ENCODE measurements at regions not wholly inside any gene's neighbourhood (a gene's known extent, or its start where the extent isn't known, plus 50 kb on each side); places are given as distances from the start of the nearest gene placed in this dataset.
A peak's percentile ranks its signal among the peaks of the same experiment; 100 is the strongest.

DNA sequence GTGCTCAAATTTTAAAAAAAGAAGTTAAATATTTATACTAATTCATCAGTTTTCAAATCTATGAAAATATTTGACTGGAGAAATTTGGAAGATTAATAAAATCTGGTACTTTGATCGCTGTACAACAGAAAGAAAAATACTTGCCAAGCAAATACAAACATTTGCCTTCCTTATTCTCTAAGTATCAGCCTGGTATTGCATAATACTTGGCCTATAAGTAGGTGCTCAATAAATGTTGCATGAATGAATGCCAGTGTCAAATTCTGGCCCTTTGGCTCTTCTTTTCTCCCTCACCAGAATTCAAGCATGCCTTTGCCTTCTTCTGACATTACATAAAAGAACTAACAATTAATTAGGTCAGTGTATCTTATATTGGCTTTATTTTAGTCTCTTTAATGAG, 601.7 kb upstream of the GBE1 start (continued):
- no peak for TF ChIP-seq EZH2 (IDR thresholded peaks at IDR 0.05; ENCODE audit: low read depth, unreplicated experiment)
- TF ChIP-seq ZNF331 (CRISPR knock-in tag; IDR thresholded peaks at IDR 0.05; ENCODE audit: low read depth): no peak
- TF ChIP-seq, protein P1, sequence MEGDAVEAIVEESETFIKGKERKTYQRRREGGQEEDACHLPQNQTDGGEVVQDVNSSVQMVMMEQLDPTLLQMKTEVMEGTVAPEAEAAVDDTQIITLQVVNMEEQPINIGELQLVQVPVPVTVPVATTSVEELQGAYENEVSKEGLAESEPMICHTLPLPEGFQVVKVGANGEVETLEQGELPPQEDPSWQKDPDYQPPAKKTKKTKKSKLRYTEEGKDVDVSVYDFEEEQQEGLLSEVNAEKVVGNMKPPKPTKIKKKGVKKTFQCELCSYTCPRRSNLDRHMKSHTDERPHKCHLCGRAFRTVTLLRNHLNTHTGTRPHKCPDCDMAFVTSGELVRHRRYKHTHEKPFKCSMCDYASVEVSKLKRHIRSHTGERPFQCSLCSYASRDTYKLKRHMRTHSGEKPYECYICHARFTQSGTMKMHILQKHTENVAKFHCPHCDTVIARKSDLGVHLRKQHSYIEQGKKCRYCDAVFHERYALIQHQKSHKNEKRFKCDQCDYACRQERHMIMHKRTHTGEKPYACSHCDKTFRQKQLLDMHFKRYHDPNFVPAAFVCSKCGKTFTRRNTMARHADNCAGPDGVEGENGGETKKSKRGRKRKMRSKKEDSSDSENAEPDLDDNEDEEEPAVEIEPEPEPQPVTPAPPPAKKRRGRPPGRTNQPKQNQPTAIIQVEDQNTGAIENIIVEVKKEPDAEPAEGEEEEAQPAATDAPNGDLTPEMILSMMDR (conservative IDR thresholded peaks at IDR 0.05; ENCODE audit: low read depth in 2 of 2): no peak
- TF ChIP-seq, protein P2, sequence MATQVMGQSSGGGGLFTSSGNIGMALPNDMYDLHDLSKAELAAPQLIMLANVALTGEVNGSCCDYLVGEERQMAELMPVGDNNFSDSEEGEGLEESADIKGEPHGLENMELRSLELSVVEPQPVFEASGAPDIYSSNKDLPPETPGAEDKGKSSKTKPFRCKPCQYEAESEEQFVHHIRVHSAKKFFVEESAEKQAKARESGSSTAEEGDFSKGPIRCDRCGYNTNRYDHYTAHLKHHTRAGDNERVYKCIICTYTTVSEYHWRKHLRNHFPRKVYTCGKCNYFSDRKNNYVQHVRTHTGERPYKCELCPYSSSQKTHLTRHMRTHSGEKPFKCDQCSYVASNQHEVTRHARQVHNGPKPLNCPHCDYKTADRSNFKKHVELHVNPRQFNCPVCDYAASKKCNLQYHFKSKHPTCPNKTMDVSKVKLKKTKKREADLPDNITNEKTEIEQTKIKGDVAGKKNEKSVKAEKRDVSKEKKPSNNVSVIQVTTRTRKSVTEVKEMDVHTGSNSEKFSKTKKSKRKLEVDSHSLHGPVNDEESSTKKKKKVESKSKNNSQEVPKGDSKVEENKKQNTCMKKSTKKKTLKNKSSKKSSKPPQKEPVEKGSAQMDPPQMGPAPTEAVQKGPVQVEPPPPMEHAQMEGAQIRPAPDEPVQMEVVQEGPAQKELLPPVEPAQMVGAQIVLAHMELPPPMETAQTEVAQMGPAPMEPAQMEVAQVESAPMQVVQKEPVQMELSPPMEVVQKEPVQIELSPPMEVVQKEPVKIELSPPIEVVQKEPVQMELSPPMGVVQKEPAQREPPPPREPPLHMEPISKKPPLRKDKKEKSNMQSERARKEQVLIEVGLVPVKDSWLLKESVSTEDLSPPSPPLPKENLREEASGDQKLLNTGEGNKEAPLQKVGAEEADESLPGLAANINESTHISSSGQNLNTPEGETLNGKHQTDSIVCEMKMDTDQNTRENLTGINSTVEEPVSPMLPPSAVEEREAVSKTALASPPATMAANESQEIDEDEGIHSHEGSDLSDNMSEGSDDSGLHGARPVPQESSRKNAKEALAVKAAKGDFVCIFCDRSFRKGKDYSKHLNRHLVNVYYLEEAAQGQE (IDR thresholded peaks at IDR 0.05; ENCODE audit: unreplicated experiment): no peak
- no peak for TF ChIP-seq EZH2phosphoT487 (IDR thresholded peaks at IDR 0.05; ENCODE audit: unreplicated experiment)

DNA sequence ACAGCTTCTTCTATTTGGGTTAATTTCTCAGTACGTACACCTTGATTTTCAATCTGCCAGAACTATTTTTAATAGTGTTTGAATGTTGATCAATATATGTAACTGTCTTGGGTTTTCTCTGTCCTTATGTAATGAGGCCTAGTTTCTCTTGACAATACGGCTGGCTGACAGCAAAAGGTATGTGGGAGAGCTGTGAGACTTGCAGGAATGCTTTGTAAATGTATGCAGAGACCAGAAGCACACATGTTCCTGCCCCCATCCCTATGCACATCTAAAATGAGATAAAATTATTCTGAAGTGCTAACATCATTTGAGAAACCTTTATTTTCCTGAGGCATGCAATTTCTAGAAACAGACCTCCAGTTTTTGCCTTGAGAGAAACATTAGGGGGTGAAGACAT, 593.8 kb upstream of the GBE1 start:
- no peak overlapping the region for H3K4me3 ChIP-seq
- DNase-seq (ENCODE audit: low spot score) (peak; percentile 25), ATAC-seq (peak; percentile 75)
- Mint-ChIP-seq H3K36me3 (ENCODE audit: low read depth) (no peaks in the 10 kb centered on the region; the same call in 2 of the 3 replicates), H3K4me1 (peaks cover 32% of the 10 kb centered on the region), H3K27me3 (ENCODE audit: insufficient read depth, low read depth, poor library complexity) (peaks cover 2% of the 10 kb centered on the region), H3K27ac (no peak overlapping the region; the same call in 1 of the 2 replicates), H3K9me3 (no peaks in the 10 kb centered on the region; the same call in 2 of the 3 replicates), H3K4me3 (no peak overlapping the region)
- H3K79me2 ChIP-seq (replicated peaks; ENCODE audit: insufficient read depth): no peaks in the 10 kb centered on the region
- no peaks in the 10 kb centered on the region for H3F3A ChIP-seq (replicated peaks; ENCODE audit: low read depth)
- H3K4me1 ChIP-seq (ENCODE audit: insufficient read depth): peaks cover 11% of the 10 kb centered on the region; the same call in 1 of the 2 replicates
- no peaks in the 10 kb centered on the region for H3K9me2 ChIP-seq (ENCODE audit: insufficient read depth)
- no peak overlapping the region for H3K27ac ChIP-seq (ENCODE audit: low read depth)
- H3K36me3 ChIP-seq (ENCODE audit: insufficient read depth): no peaks in the 10 kb centered on the region
- no peaks in the 10 kb centered on the region for H3K27me3 ChIP-seq (ENCODE audit: insufficient read depth)
- no peak overlapping the region for H2AFZ ChIP-seq
- no peaks in the 10 kb centered on the region for H4K20me1 ChIP-seq (replicated peaks; ENCODE audit: insufficient read depth)
- H3K4me2 ChIP-seq: no peak overlapping the region
- TF ChIP-seq ZNF114 (CRISPR knock-in tag; IDR thresholded peaks at IDR 0.05) (no peak), CREB1 (CRISPR knock-in tag; IDR thresholded peaks at IDR 0.05; ENCODE audit: low read depth) (no peak), NANOG (IDR thresholded peaks at IDR 0.05; ENCODE audit: borderline replicate concordance) (no peak), EZH2phosphoT487 (IDR thresholded peaks at IDR 0.05; ENCODE audit: unreplicated experiment) (no peak)
- TF ChIP-seq, protein P3, sequence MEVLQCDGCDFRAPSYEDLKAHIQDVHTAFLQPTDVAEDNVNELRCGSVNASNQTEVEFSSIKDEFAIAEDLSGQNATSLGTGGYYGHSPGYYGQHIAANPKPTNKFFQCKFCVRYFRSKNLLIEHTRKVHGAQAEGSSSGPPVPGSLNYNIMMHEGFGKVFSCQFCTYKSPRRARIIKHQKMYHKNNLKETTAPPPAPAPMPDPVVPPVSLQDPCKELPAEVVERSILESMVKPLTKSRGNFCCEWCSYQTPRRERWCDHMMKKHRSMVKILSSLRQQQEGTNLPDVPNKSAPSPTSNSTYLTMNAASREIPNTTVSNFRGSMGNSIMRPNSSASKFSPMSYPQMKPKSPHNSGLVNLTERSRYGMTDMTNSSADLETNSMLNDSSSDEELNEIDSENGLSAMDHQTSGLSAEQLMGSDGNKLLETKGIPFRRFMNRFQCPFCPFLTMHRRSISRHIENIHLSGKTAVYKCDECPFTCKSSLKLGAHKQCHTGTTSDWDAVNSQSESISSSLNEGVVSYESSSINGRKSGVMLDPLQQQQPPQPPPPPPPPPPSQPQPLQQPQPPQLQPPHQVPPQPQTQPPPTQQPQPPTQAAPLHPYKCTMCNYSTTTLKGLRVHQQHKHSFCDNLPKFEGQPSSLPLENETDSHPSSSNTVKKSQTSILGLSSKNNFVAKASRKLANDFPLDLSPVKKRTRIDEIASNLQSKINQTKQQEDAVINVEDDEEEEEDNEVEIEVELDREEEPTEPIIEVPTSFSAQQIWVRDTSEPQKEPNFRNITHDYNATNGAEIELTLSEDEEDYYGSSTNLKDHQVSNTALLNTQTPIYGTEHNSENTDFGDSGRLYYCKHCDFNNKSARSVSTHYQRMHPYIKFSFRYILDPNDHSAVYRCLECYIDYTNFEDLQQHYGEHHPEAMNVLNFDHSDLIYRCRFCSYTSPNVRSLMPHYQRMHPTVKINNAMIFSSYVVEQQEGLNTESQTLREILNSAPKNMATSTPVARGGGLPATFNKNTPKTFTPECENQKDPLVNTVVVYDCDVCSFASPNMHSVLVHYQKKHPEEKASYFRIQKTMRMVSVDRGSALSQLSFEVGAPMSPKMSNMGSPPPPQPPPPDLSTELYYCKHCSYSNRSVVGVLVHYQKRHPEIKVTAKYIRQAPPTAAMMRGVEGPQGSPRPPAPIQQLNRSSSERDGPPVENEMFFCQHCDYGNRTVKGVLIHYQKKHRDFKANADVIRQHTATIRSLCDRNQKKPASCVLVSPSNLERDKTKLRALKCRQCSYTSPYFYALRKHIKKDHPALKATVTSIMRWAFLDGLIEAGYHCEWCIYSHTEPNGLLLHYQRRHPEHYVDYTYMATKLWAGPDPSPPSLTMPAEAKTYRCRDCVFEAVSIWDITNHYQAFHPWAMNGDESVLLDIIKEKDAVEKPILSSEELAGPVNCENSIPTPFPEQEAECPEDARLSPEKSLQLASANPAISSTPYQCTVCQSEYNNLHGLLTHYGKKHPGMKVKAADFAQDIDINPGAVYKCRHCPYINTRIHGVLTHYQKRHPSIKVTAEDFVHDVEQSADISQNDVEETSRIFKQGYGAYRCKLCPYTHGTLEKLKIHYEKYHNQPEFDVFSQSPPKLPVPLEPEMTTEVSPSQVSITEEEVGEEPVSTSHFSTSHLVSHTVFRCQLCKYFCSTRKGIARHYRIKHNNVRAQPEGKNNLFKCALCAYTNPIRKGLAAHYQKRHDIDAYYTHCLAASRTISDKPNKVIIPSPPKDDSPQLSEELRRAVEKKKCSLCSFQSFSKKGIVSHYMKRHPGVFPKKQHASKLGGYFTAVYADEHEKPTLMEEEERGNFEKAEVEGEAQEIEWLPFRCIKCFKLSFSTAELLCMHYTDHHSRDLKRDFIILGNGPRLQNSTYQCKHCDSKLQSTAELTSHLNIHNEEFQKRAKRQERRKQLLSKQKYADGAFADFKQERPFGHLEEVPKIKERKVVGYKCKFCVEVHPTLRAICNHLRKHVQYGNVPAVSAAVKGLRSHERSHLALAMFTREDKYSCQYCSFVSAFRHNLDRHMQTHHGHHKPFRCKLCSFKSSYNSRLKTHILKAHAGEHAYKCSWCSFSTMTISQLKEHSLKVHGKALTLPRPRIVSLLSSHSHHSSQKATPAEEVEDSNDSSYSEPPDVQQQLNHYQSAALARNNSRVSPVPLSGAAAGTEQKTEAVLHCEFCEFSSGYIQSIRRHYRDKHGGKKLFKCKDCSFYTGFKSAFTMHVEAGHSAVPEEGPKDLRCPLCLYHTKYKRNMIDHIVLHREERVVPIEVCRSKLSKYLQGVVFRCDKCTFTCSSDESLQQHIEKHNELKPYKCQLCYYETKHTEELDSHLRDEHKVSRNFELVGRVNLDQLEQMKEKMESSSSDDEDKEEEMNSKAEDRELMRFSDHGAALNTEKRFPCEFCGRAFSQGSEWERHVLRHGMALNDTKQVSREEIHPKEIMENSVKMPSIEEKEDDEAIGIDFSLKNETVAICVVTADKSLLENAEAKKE (CRISPR knock-in tag; IDR thresholded peaks at IDR 0.05): no peak
- TF ChIP-seq, protein P2 (IDR thresholded peaks at IDR 0.05; ENCODE audit: unreplicated experiment): no peak
